ENCODE measurements at regions not wholly inside any gene's neighbourhood (a gene's known extent, or its start where the extent isn't known, plus 50 kb on each side); places are given as distances from the start of the nearest gene placed in this dataset.

DNA sequence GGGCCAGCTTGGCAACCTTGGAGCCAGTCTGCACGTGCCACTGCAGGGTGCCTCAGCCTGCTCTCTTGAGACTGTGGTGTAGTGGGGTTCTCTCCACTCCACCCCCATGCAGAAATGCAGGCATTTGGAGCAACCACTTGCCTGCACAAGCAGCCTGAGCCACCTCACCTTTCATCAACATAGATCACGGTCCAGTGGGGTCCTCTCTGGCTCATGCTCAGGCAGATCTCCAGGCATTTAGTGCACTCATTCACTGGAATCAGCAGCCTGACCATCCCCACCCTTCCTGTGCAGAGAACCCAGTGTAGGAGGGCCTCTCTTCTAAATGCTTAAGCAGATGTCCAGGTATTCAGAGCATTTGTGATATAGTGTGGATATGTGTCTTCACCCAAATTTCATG is 2330.1 kb downstream of the PCDH9 start:
- H3K36me3 ChIP-seq: no peaks in the 10 kb centered on the region
- no peaks in the 10 kb centered on the region for H3K9me3 ChIP-seq
- H3K27ac ChIP-seq: no peak overlapping the region
- WGBS, 2 donors (ENCODE audit: low coverage in 1 of 2): 100% methylated on average over 1 of the region's 2 CpGs; no CpG with 5 or more reads in 1 of the 2 donors
- H3K4me3 ChIP-seq: no peak overlapping the region
- ATAC-seq: no peak
- H3K27me3 ChIP-seq: no peaks in the 10 kb centered on the region
- TF ChIP-seq POLR2A (IDR thresholded peaks at IDR 0.05) (no peak), EP300 (IDR thresholded peaks at IDR 0.05) (no peak), POLR2AphosphoS5 (IDR thresholded peaks at IDR 0.05) (no peak)
- TF ChIP-seq, protein P1, sequence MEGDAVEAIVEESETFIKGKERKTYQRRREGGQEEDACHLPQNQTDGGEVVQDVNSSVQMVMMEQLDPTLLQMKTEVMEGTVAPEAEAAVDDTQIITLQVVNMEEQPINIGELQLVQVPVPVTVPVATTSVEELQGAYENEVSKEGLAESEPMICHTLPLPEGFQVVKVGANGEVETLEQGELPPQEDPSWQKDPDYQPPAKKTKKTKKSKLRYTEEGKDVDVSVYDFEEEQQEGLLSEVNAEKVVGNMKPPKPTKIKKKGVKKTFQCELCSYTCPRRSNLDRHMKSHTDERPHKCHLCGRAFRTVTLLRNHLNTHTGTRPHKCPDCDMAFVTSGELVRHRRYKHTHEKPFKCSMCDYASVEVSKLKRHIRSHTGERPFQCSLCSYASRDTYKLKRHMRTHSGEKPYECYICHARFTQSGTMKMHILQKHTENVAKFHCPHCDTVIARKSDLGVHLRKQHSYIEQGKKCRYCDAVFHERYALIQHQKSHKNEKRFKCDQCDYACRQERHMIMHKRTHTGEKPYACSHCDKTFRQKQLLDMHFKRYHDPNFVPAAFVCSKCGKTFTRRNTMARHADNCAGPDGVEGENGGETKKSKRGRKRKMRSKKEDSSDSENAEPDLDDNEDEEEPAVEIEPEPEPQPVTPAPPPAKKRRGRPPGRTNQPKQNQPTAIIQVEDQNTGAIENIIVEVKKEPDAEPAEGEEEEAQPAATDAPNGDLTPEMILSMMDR (IDR thresholded peaks at IDR 0.05): no peak
- H3K4me1 ChIP-seq: no peaks in the 10 kb centered on the region

DNA sequence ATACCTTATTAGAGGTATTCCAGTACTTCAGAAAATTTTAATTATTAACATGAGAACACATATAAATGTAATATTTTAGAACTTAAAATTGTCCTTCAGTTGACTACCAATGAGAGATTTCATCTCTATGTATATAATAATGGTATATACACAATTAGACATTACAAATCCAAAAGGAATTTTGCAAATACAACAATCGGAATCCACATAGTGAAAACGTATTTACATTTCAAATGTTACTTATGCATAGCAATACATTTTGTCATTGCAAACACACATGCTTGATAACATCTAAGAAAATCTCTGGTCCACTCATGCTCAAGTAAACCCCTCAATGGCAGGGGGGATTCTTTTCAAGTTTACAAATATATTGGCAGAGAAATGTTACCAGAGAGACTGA is 2345.2 kb downstream of the PCDH9 start:
- no peak for ATAC-seq

DNA sequence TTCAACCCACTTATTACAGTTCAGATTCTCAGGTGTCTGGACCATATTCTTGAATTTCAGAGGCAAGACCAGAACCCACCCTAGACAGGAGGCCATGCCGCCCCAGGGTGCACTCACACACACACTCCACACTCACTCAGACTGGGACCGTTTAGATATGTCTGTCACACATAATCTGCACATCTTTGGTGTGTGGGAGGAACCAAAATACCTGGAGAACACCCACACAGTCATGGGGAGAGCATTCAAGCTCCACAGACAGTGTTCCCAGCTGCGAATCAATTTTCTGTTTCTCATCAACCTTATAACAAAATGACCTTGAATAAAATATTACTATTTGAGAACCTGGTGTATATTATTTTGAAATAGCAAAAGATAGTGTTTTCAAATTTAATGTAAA is 2353.0 kb downstream of the PCDH9 start:
- H3K4me3 ChIP-seq: no peak overlapping the region
- no peaks in the 10 kb centered on the region for H3K36me3 ChIP-seq
- ATAC-seq: no peak
- no peaks in the 10 kb centered on the region for H3K4me1 ChIP-seq
- 80 to 81% methylated on average over 3 of the region's 3 CpGs for WGBS, 2 donors (ENCODE audit: low coverage in 1 of 2)
- H3K27ac ChIP-seq: no peak overlapping the region
- TF ChIP-seq, protein P1 (IDR thresholded peaks at IDR 0.05): no peak
- TF ChIP-seq POLR2A (IDR thresholded peaks at IDR 0.05) (no peak), POLR2AphosphoS5 (IDR thresholded peaks at IDR 0.05) (no peak), EP300 (IDR thresholded peaks at IDR 0.05) (no peak)
- H3K27me3 ChIP-seq: no peaks in the 10 kb centered on the region
- H3K9me3 ChIP-seq: no peaks in the 10 kb centered on the region

More for the DNA sequence above, 2345.2 kb downstream of the PCDH9 start:
- Histone ChIP-seq H3K4me3 (no peak overlapping the region), H3K27me3 (no peaks in the 10 kb centered on the region), H3K9me3 (no peaks in the 10 kb centered on the region), H3K27ac (no peak overlapping the region), H3K4me1 (no peaks in the 10 kb centered on the region), H3K36me3 (no peaks in the 10 kb centered on the region)
- WGBS, 2 donors (ENCODE audit: low coverage in 1 of 2): 73 to 74% methylated on average over 2 of the region's 2 CpGs
- TF ChIP-seq EP300 (IDR thresholded peaks at IDR 0.05): no peak
- TF ChIP-seq POLR2A (IDR thresholded peaks at IDR 0.05): no peak
- TF ChIP-seq, protein P1 (IDR thresholded peaks at IDR 0.05): no peak
- TF ChIP-seq POLR2AphosphoS5 (IDR thresholded peaks at IDR 0.05): no peak

DNA sequence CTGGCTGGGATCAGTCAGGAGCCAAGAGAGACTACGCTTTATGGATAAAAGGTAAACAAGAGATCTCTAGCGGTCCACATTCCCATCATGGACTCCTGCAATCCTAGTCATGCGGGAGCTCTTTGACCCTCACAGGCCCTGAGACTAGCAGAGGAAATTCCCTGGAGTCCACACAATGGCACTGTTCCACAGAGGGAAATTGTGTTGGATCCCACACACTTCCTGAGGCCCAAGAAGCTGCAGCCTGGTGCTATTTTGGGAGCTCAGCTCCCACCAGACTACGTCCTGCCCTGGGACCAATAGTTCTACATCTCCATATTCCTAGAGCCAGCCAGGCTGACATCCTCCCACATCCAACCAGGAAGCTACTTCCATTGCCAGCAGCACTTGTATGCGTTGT is 2358.4 kb downstream of the PCDH9 start:
- 64 to 82% methylated on average over 4 to 5 of the region's 5 CpGs for WGBS, 2 donors (ENCODE audit: low coverage in 1 of 2)
- no peak for ATAC-seq

DNA sequence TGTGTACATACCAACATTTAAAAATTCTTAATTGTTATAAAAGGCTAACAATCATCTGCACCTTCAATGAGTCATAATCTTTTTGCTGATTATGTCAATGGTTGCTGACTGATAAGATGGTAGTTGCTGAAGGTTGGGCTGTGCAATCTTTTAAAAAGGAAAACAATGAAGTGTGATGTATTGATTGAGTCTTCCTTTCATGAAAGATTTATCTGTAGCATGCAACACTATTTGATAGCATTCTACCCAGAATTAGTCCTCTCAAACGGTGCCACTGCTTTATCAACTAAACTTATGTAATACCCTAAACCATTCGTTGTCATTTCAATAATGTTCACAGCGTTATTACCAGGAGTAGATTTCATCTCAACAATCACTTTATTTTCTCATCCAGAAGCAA is 2360.6 kb downstream of the PCDH9 start:
- 71 to 77% methylated on average over 3 of the region's 3 CpGs for WGBS, 2 donors (ENCODE audit: low coverage in 1 of 2)
- H3K9me3 ChIP-seq: peaks cover 0 to 6% (median 0%) of the 10 kb centered on the region in 3 donors
- no peak for ATAC-seq
- no peak overlapping the region for H3K27ac ChIP-seq
- H3K4me3 ChIP-seq: no peak overlapping the region
- TF ChIP-seq POLR2AphosphoS5 (IDR thresholded peaks at IDR 0.05): no peak
- TF ChIP-seq, protein P1 (IDR thresholded peaks at IDR 0.05): no peak
- no peak for TF ChIP-seq EP300 (IDR thresholded peaks at IDR 0.05)
- no peak for TF ChIP-seq POLR2A (IDR thresholded peaks at IDR 0.05)
- H3K27me3 ChIP-seq: no peaks in the 10 kb centered on the region
- no peaks in the 10 kb centered on the region for H3K4me1 ChIP-seq
- no peaks in the 10 kb centered on the region for H3K36me3 ChIP-seq

More for the DNA sequence above, 2358.4 kb downstream of the PCDH9 start:
- Histone ChIP-seq H3K36me3 (no peaks in the 10 kb centered on the region), H3K27ac (no peak overlapping the region), H3K9me3 (peaks cover 0 to 6% (median 0%) of the 10 kb centered on the region in 3 donors), H3K4me1 (no peaks in the 10 kb centered on the region), H3K4me3 (no peak overlapping the region), H3K27me3 (no peaks in the 10 kb centered on the region)
- TF ChIP-seq, protein P1 (IDR thresholded peaks at IDR 0.05): no peak
- TF ChIP-seq POLR2AphosphoS5 (IDR thresholded peaks at IDR 0.05): no peak
- TF ChIP-seq POLR2A (IDR thresholded peaks at IDR 0.05): no peak
- TF ChIP-seq EP300 (IDR thresholded peaks at IDR 0.05): no peak

Measured in gastroesophageal sphincter (tissue), 4 donors.